Gastroesophageal sphincter (tissue), 3 donors: ENCODE measurements at regions not wholly inside any gene's neighbourhood (a gene's known extent, or its start where the extent isn't known, plus 50 kb on each side); places are given as distances from the start of the nearest gene placed in this dataset.

Experiments used
- EP300 ChIP-seq: sonication (generic); formaldehyde crosslinking; IDR thresholded peaks from one replicate; pipeline ENCODE4 v1.6.1; 2017; ENCODE audit warnings: antibody characterized with exemption, mild to moderate bottlenecking
- POLR2A ChIP-seq, 2 donors: fragments of 450-650 bp; IDR thresholded peaks; one replicate each; pipeline ENCODE4 v1.6.1; 2017; ENCODE audit warnings: antibody characterized with exemption in 2 of 2, mild to moderate bottlenecking in 2 of 2, moderate library complexity in 1 of 2
- POLR2AphosphoS5 ChIP-seq: sonication (generic); formaldehyde crosslinking; IDR thresholded peaks from one replicate; pipeline ENCODE4 v1.6.1; 2017; ENCODE audit warnings: antibody characterized with exemption
- TF ChIP-seq, protein P1 (sequence below), 4 experiments: fragments of 200-600 bp in 2 of 4; fragments of 450-650 bp in 2 of 4; sonication (generic) in 1 of 4; IDR thresholded peaks; one replicate each; pipeline ENCODE4 v1.5.1; 2017 to 2019; ENCODE audit warnings: antibody characterized with exemption in 4 of 4, mild to moderate bottlenecking in 2 of 4, moderate library complexity in 2 of 4

- TF ChIP-seq, protein P1, sequence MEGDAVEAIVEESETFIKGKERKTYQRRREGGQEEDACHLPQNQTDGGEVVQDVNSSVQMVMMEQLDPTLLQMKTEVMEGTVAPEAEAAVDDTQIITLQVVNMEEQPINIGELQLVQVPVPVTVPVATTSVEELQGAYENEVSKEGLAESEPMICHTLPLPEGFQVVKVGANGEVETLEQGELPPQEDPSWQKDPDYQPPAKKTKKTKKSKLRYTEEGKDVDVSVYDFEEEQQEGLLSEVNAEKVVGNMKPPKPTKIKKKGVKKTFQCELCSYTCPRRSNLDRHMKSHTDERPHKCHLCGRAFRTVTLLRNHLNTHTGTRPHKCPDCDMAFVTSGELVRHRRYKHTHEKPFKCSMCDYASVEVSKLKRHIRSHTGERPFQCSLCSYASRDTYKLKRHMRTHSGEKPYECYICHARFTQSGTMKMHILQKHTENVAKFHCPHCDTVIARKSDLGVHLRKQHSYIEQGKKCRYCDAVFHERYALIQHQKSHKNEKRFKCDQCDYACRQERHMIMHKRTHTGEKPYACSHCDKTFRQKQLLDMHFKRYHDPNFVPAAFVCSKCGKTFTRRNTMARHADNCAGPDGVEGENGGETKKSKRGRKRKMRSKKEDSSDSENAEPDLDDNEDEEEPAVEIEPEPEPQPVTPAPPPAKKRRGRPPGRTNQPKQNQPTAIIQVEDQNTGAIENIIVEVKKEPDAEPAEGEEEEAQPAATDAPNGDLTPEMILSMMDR (IDR thresholded peaks at IDR 0.05): no peak
- TF ChIP-seq POLR2A (IDR thresholded peaks at IDR 0.05): no peak
- TF ChIP-seq POLR2AphosphoS5: no peak
- TF ChIP-seq EP300: no peak
Measured at GRCh38 chr1:221877311-221877710, 135.4 kb upstream of the DUSP10 start.
